ENCODE measurements at regions not wholly inside any gene's neighbourhood (a gene's known extent, or its start where the extent isn't known, plus 50 kb on each side); places are given as distances from the start of the nearest gene placed in this dataset.

- Histone ChIP-seq H3K27me3 (replicated peaks; ENCODE audit: control insufficient read depth, insufficient read depth, low read length) (no peaks in the 10 kb centered on the region), H3K4me3 (replicated peaks; ENCODE audit: low read depth, low read length) (no peak overlapping the region), H3K36me3 (ENCODE audit: control insufficient read depth, insufficient read depth, low read length) (no peaks in the 10 kb centered on the region)
- DNase-seq (ENCODE audit: extremely low read depth, insufficient read length): no peak
- no peak for TF ChIP-seq CTCF (IDR thresholded peaks at IDR 0.05; ENCODE audit: insufficient read depth, low read length, poor library complexity, severe bottlenecking)
These were observed 533.6 kb downstream of the BNC2 start for GRCh38 chr9:16336833-16337232.

- no peaks in the 10 kb centered on the region for H3K27me3 ChIP-seq (replicated peaks; ENCODE audit: control insufficient read depth, insufficient read depth, low read length)
- no peak for DNase-seq (ENCODE audit: extremely low read depth, insufficient read length)
- H3K4me3 ChIP-seq (replicated peaks; ENCODE audit: low read depth, low read length): no peak overlapping the region
- TF ChIP-seq CTCF (IDR thresholded peaks at IDR 0.05; ENCODE audit: insufficient read depth, low read length, poor library complexity, severe bottlenecking): no peak
- H3K36me3 ChIP-seq (ENCODE audit: control insufficient read depth, insufficient read depth, low read length): no peaks in the 10 kb centered on the region
These were observed 533.0 kb downstream of the BNC2 start for GRCh38 chr9:16337322-16338029.

GRCh38 chr9:16341177-16341576 is 529.3 kb downstream of the BNC2 start:
- DNase-seq (ENCODE audit: extremely low read depth, insufficient read length): no peak
- H3K4me3 ChIP-seq (replicated peaks; ENCODE audit: low read depth, low read length): no peak overlapping the region
- no peaks in the 10 kb centered on the region for H3K27me3 ChIP-seq (replicated peaks; ENCODE audit: control insufficient read depth, insufficient read depth, low read length)
- TF ChIP-seq CTCF (IDR thresholded peaks at IDR 0.05; ENCODE audit: insufficient read depth, low read length, poor library complexity, severe bottlenecking): no peak
- H3K36me3 ChIP-seq (ENCODE audit: control insufficient read depth, insufficient read depth, low read length): no peaks in the 10 kb centered on the region

- H3K36me3 ChIP-seq (ENCODE audit: control insufficient read depth, insufficient read depth, low read length): no peaks in the 10 kb centered on the region
- DNase-seq (ENCODE audit: extremely low read depth, insufficient read length): no peak
- H3K4me3 ChIP-seq (replicated peaks; ENCODE audit: low read depth, low read length): no peak overlapping the region
- no peak for TF ChIP-seq CTCF (IDR thresholded peaks at IDR 0.05; ENCODE audit: insufficient read depth, low read length, poor library complexity, severe bottlenecking)
- H3K27me3 ChIP-seq (replicated peaks; ENCODE audit: control insufficient read depth, insufficient read depth, low read length): no peaks in the 10 kb centered on the region
These were observed 528.0 kb downstream of the BNC2 start for GRCh38 chr9:16342246-16343020.

DNA sequence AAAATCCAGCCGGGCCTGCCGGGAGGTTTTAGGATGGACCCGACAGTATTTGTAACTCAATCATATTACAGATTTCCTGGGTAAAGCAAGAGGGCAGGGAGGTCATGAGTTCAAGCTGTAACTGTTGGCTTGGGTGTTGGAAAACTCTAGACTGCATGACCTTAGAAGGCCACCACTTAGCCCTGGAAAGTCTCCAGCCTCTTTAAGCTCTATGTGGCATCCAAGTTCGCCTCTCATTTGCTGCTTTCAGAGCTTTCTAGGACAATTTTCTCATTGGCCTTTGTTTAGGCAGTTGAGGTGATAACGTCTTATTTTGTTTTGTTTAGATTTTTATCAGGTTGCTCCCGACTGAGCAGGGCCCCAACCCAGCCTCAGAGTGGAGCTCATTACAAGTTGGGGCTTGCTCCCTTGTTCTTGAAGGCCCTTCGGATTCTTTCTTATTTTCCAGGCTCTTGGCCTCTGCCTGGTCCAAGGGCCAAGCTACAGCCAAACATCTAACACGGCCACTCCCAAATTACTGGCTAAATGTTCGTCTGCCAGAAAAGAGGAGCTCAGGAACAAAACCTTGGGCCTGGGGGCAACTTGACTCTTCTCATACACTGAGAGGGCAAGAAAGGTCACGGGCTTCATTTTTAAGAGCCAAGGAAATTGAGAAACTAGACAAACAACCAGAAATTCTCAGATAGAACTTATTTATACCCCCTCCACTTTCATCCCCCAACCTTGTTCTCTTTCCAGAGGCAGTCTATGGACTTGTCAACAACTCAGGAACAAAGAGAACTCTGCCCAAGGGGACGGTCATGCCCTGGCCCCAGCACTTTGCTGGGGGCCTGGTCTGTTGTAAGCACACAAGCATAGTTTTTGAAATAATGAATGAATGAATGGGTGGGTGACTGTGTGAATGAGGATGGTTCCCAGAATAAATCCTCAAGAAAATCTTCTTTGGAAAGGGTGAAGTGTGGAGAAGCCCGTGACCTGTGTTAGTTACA is 526.9 kb downstream of the BNC2 start:
- no peak for DNase-seq (ENCODE audit: extremely low read depth, insufficient read length)
- no peak for TF ChIP-seq CTCF (IDR thresholded peaks at IDR 0.05; ENCODE audit: insufficient read depth, low read length, poor library complexity, severe bottlenecking)
- H3K4me3 ChIP-seq (replicated peaks; ENCODE audit: low read depth, low read length): no peak overlapping the region
- H3K36me3 ChIP-seq (ENCODE audit: control insufficient read depth, insufficient read depth, low read length): no peaks in the 10 kb centered on the region
- no peaks in the 10 kb centered on the region for H3K27me3 ChIP-seq (replicated peaks; ENCODE audit: control insufficient read depth, insufficient read depth, low read length)
